Nephron progenitor cell (in vitro differentiated cells): ENCODE measurements at regions not wholly inside any gene's neighbourhood (a gene's known extent, or its start where the extent isn't known, plus 50 kb on each side); places are given as distances from the start of the nearest gene placed in this dataset.

ENCODE experiments used
- DNase-seq: peaks from one replicate; pipeline ENCODE4 v3.0.0; 2021
- H3K27ac Mint-ChIP-seq: 2 replicates; pipeline ENCODE4 v1.8.0; 2021; ENCODE audit warnings: mild to moderate bottlenecking, moderate library complexity, mixed read lengths
- H3K27me3 Mint-ChIP-seq: 2 replicates; pipeline ENCODE4 v1.8.0; 2021; ENCODE audit warnings: mild to moderate bottlenecking, low read depth, mixed read lengths; ENCODE audit not compliant: poor library complexity
- H3K36me3 Mint-ChIP-seq: 2 replicates; pipeline ENCODE4 v1.8.0; 2021; ENCODE audit warnings: low read depth, mixed read lengths
- H3K4me1 Mint-ChIP-seq: 2 replicates; pipeline ENCODE4 v1.8.0; 2021; ENCODE audit warnings: mixed read lengths
- H3K4me3 Mint-ChIP-seq: 2 replicates; pipeline ENCODE4 v1.8.0; 2021; ENCODE audit warnings: mild to moderate bottlenecking, moderate library complexity, mixed read lengths
- H3K9me3 Mint-ChIP-seq: 2 replicates; pipeline ENCODE4 v1.8.0; 2021; ENCODE audit warnings: mild to moderate bottlenecking, moderate library complexity, mixed read lengths
- TF ChIP-seq, protein P1 (sequence below): fragments of 200-600 bp; sonication (generic); IDR thresholded peaks from 2 replicates; pipeline ENCODE4 v1.5.0; 2021; ENCODE audit warnings: antibody characterized with exemption

GRCh38 chr12:125892276-125892675 lies 827.0 kb downstream of the AACS start:
- H3K4me3 Mint-ChIP-seq, result no peak overlapping the region
- peaks cover 5% of the 10 kb centered on the region for H3K9me3 Mint-ChIP-seq
- DNase-seq, result no peak
- peaks cover 8% of the 10 kb centered on the region for H3K4me1 Mint-ChIP-seq
- no peaks in the 10 kb centered on the region for H3K36me3 Mint-ChIP-seq
- H3K27me3 Mint-ChIP-seq, result no peaks in the 10 kb centered on the region
- TF ChIP-seq, protein P1, sequence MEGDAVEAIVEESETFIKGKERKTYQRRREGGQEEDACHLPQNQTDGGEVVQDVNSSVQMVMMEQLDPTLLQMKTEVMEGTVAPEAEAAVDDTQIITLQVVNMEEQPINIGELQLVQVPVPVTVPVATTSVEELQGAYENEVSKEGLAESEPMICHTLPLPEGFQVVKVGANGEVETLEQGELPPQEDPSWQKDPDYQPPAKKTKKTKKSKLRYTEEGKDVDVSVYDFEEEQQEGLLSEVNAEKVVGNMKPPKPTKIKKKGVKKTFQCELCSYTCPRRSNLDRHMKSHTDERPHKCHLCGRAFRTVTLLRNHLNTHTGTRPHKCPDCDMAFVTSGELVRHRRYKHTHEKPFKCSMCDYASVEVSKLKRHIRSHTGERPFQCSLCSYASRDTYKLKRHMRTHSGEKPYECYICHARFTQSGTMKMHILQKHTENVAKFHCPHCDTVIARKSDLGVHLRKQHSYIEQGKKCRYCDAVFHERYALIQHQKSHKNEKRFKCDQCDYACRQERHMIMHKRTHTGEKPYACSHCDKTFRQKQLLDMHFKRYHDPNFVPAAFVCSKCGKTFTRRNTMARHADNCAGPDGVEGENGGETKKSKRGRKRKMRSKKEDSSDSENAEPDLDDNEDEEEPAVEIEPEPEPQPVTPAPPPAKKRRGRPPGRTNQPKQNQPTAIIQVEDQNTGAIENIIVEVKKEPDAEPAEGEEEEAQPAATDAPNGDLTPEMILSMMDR, result no peak
- H3K27ac Mint-ChIP-seq, result no peak overlapping the region

GRCh38 chr12:125902991-125903390 lies 837.8 kb downstream of the AACS start:
- no peak overlapping the region for H3K27ac Mint-ChIP-seq
- DNase-seq, result no peak
- H3K27me3 Mint-ChIP-seq, result peaks cover 15% of the 10 kb centered on the region
- no peak overlapping the region for H3K4me3 Mint-ChIP-seq
- H3K9me3 Mint-ChIP-seq, result peaks cover 11% of the 10 kb centered on the region
- TF ChIP-seq, protein P1, result no peak
- no peaks in the 10 kb centered on the region for H3K4me1 Mint-ChIP-seq
- H3K36me3 Mint-ChIP-seq, result no peaks in the 10 kb centered on the region

DNA sequence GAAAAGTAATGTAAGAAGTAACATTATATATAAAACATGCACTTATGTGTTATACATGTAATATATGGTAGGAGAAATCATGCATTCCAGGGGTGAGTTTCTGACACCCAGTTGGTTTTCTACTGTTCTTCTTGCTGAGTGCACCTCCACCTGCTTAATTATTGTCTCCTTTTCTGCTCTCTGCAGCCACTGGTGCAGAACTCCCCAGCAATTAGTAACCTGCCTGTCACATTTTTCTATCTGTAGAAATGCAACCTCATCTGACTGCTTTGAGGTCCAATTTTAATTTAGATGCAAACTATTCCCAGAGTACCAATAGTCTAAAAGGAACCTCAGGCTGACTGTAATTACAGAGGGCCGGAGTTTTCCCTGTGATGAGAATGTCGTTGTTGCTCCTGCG lies 842.1 kb downstream of the AACS start:
- Mint-ChIP-seq H3K9me3 (peaks cover 11% of the 10 kb centered on the region), H3K4me3 (no peak overlapping the region), H3K4me1 (no peaks in the 10 kb centered on the region), H3K27ac (no peak overlapping the region), H3K36me3 (no peaks in the 10 kb centered on the region), H3K27me3 (peaks cover 10% of the 10 kb centered on the region)
- TF ChIP-seq, protein P1, result no peak
- DNase-seq, result no peak

- H3K27me3 Mint-ChIP-seq, result peaks cover 20% of the 10 kb centered on the region
- no peak for DNase-seq
- H3K4me1 Mint-ChIP-seq, result peaks cover 14% of the 10 kb centered on the region
- no peak overlapping the region for H3K4me3 Mint-ChIP-seq
- TF ChIP-seq, protein P1, result no peak
- H3K27ac Mint-ChIP-seq, result no peak overlapping the region
- peaks cover 9% of the 10 kb centered on the region for H3K9me3 Mint-ChIP-seq
- H3K36me3 Mint-ChIP-seq, result no peaks in the 10 kb centered on the region
Observed at GRCh38 chr12:125919856-125920470, 854.7 kb downstream of the AACS start.

GRCh38 chr12:125922330-125922729 lies 857.1 kb downstream of the AACS start:
- Mint-ChIP-seq H3K27me3 (peaks cover 20% of the 10 kb centered on the region), H3K27ac (peak overlapping the region; percentile 50), H3K4me1 (peaks cover 14% of the 10 kb centered on the region), H3K4me3 (no peak overlapping the region), H3K9me3 (peaks cover 9% of the 10 kb centered on the region), H3K36me3 (no peaks in the 10 kb centered on the region)
- TF ChIP-seq, protein P1, result no peak
- DNase-seq, result no peak

- H3K36me3 Mint-ChIP-seq, result no peaks in the 10 kb centered on the region
- no peaks in the 10 kb centered on the region for H3K4me1 Mint-ChIP-seq
- no peak for DNase-seq
- peaks cover 16% of the 10 kb centered on the region for H3K27me3 Mint-ChIP-seq
- H3K9me3 Mint-ChIP-seq, result no peaks in the 10 kb centered on the region
- no peak overlapping the region for H3K4me3 Mint-ChIP-seq
- TF ChIP-seq, protein P1, result no peak
- no peak overlapping the region for H3K27ac Mint-ChIP-seq
Observed at GRCh38 chr12:125936502-125936901, 871.3 kb downstream of the AACS start.
